Astrocyte (in vitro differentiated cells and primary cell): ENCODE measurements at regions not wholly inside any gene's neighbourhood (a gene's known extent, or its start where the extent isn't known, plus 50 kb on each side); places are given as distances from the start of the nearest gene placed in this dataset.

Experiments used
- DNase-seq: peaks from one replicate; pipeline ENCODE4 v3.0.0-alpha.2; 2010; ENCODE audit warnings: low read depth
- FAIRE-seq: peaks from 2 replicates; lab custom pipeline; 2011; peaks lifted over from hg19 to GRCh38; lab: Jason Lieb, UNC
- H2AFZ ChIP-seq: 2 replicates; pipeline ENCODE4 v1.6.0; 2012; ENCODE audit warnings: low read depth, low read length, inconsistent platforms
- H3K27ac ChIP-seq: 2 replicates; pipeline ENCODE4 v1.5.1; 2011; ENCODE audit warnings: low read depth, low read length, inconsistent platforms
- H3K27me3 ChIP-seq: 2 replicates; pipeline ENCODE4 v1.6.0; 2011; ENCODE audit warnings: low read length, inconsistent platforms; ENCODE audit not compliant: insufficient read depth
- H3K36me3 ChIP-seq: 2 replicates; pipeline ENCODE4 v1.5.1; 2011; ENCODE audit warnings: low read length, inconsistent platforms; ENCODE audit not compliant: insufficient read depth
- H3K4me1 ChIP-seq: 2 replicates; pipeline ENCODE4 v1.5.1; 2011; ENCODE audit warnings: low read length, inconsistent platforms; ENCODE audit not compliant: insufficient read depth
- H3K4me2 ChIP-seq: 2 replicates; pipeline ENCODE4 v1.6.0; 2012; ENCODE audit warnings: low read length, inconsistent platforms
- H3K4me3 ChIP-seq: 2 replicates; pipeline ENCODE4 v1.5.1; 2011; ENCODE audit warnings: low read depth, mild to moderate bottlenecking, low read length, inconsistent platforms; ENCODE audit not compliant: insufficient read depth
- H3K79me2 ChIP-seq: 2 replicates; pipeline ENCODE4 v1.6.0; 2012; ENCODE audit warnings: mild to moderate bottlenecking, low read length, inconsistent platforms; ENCODE audit not compliant: insufficient read depth
- H3K9ac ChIP-seq: 2 replicates; pipeline ENCODE4 v1.6.0; 2012; ENCODE audit warnings: mild to moderate bottlenecking, low read length, inconsistent platforms
- H3K9me3 ChIP-seq: 2 replicates; pipeline ENCODE4 v1.5.1; 2012; ENCODE audit warnings: low read depth, mild to moderate bottlenecking, low read length, inconsistent platforms; ENCODE audit not compliant: insufficient read depth
- H4K20me1 ChIP-seq: 2 replicates; pipeline ENCODE4 v1.6.0; 2012; ENCODE audit warnings: low read length, inconsistent platforms; ENCODE audit not compliant: insufficient read depth
- H3K27ac Mint-ChIP-seq: one replicate; pipeline ENCODE4 v1.8.0; 2021; ENCODE audit warnings: mild to moderate bottlenecking, mixed read lengths; ENCODE audit not compliant: unreplicated experiment
- H3K27me3 Mint-ChIP-seq: one replicate; pipeline ENCODE4 v1.8.0; 2021; ENCODE audit warnings: low read depth, mixed read lengths; ENCODE audit not compliant: unreplicated experiment
- H3K36me3 Mint-ChIP-seq: one replicate; pipeline ENCODE4 v1.8.0; 2021; ENCODE audit warnings: low read depth, mixed read lengths; ENCODE audit not compliant: unreplicated experiment
- H3K4me1 Mint-ChIP-seq: one replicate; pipeline ENCODE4 v1.8.0; 2021; ENCODE audit warnings: low read depth, mixed read lengths; ENCODE audit not compliant: unreplicated experiment
- H3K4me3 Mint-ChIP-seq: one replicate; pipeline ENCODE4 v1.8.0; 2021; ENCODE audit warnings: mild to moderate bottlenecking, moderate library complexity, mixed read lengths; ENCODE audit not compliant: unreplicated experiment
- H3K9me3 Mint-ChIP-seq: one replicate; pipeline ENCODE4 v1.8.0; 2021; ENCODE audit warnings: mild to moderate bottlenecking, mixed read lengths; ENCODE audit not compliant: unreplicated experiment
- EZH2 ChIP-seq: IDR thresholded peaks from 2 replicates; pipeline ENCODE4 v1.6.1; 2012; ENCODE audit warnings: mild to moderate bottlenecking, low read length, inconsistent platforms; ENCODE audit not compliant: insufficient read depth
- TF ChIP-seq, protein P1 (sequence below): IDR thresholded peaks from 2 replicates; pipeline ENCODE4 v1.5.1; 2011; ENCODE audit warnings: low read depth, mild to moderate bottlenecking, inconsistent platforms, low read length, moderate library complexity; ENCODE audit not compliant: insufficient read depth

GRCh38 chr2:861655-862354 lies 88.8 kb upstream of the SNTG2 start:
- Histone ChIP-seq H3K79me2 (no peaks in the 10 kb centered on the region), H3K27me3 (no peaks in the 10 kb centered on the region), H3K4me2 (no peak overlapping the region), H3K27ac (no peak overlapping the region), H3K9ac (no peak overlapping the region), H2AFZ (no peak overlapping the region), H3K4me3 (no peak overlapping the region), H3K4me1 (no peaks in the 10 kb centered on the region), H3K36me3 (no peaks in the 10 kb centered on the region), H3K9me3 (no peaks in the 10 kb centered on the region), H4K20me1 (no peaks in the 10 kb centered on the region)
- DNase-seq (no peak), FAIRE-seq (no peak)
- H3K36me3 Mint-ChIP-seq: no peaks in the 10 kb centered on the region
- H3K9me3 Mint-ChIP-seq: no peaks in the 10 kb centered on the region
- H3K27me3 Mint-ChIP-seq: peaks cover 31% of the 10 kb centered on the region
- no peak overlapping the region for H3K4me3 Mint-ChIP-seq
- peaks cover 6% of the 10 kb centered on the region for H3K4me1 Mint-ChIP-seq
- no peak overlapping the region for H3K27ac Mint-ChIP-seq
- TF ChIP-seq EZH2: no peak
- TF ChIP-seq, protein P1, sequence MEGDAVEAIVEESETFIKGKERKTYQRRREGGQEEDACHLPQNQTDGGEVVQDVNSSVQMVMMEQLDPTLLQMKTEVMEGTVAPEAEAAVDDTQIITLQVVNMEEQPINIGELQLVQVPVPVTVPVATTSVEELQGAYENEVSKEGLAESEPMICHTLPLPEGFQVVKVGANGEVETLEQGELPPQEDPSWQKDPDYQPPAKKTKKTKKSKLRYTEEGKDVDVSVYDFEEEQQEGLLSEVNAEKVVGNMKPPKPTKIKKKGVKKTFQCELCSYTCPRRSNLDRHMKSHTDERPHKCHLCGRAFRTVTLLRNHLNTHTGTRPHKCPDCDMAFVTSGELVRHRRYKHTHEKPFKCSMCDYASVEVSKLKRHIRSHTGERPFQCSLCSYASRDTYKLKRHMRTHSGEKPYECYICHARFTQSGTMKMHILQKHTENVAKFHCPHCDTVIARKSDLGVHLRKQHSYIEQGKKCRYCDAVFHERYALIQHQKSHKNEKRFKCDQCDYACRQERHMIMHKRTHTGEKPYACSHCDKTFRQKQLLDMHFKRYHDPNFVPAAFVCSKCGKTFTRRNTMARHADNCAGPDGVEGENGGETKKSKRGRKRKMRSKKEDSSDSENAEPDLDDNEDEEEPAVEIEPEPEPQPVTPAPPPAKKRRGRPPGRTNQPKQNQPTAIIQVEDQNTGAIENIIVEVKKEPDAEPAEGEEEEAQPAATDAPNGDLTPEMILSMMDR: no peak

DNA sequence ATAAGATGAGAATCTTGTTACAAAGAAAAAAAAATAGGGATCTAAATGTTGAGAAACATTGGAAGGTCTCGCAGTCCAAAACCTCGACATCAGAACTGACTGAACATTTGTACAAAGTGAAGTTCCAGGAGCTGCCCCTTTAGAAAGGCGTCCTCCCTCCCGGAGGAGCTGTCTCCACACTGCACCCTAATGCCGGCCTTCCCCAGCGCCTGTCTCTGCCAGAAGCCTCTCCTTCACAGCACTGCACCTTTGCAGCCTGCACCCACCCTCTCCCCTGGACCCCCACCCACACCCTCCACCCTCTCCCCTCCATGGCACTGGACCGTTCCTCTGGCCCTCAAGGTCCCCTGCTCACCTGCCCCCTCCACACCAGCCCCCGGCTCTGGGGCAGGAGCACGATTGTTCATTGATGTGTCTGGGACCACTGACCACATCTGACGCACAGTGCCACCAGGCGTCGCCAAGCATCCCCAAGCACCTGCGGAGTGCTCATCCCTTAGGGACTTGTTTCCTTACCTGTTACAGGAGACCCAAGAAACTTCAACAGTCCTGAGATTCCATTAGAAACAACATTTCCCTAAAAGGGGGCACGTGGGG lies 90.3 kb upstream of the SNTG2 start:
- no peak overlapping the region for H3K4me3 ChIP-seq
- DNase-seq (no peak), FAIRE-seq (no peak)
- H3K4me1 Mint-ChIP-seq: peaks cover 7% of the 10 kb centered on the region
- TF ChIP-seq EZH2: no peak
- TF ChIP-seq, protein P1: no peak
- H3K27me3 ChIP-seq: no peaks in the 10 kb centered on the region
- no peak overlapping the region for H3K4me3 Mint-ChIP-seq
- H3K27ac Mint-ChIP-seq: no peak overlapping the region
- no peaks in the 10 kb centered on the region for H3K36me3 ChIP-seq
- H3K9me3 ChIP-seq: no peaks in the 10 kb centered on the region
- no peaks in the 10 kb centered on the region for H4K20me1 ChIP-seq
- no peak overlapping the region for H2AFZ ChIP-seq
- no peak overlapping the region for H3K9ac ChIP-seq
- peaks cover 29% of the 10 kb centered on the region for H3K27me3 Mint-ChIP-seq
- no peak overlapping the region for H3K4me2 ChIP-seq
- no peak overlapping the region for H3K27ac ChIP-seq
- H3K79me2 ChIP-seq: no peaks in the 10 kb centered on the region
- no peaks in the 10 kb centered on the region for H3K36me3 Mint-ChIP-seq
- no peaks in the 10 kb centered on the region for H3K4me1 ChIP-seq
- H3K9me3 Mint-ChIP-seq: peaks cover 2% of the 10 kb centered on the region

- no peak for TF ChIP-seq EZH2
- TF ChIP-seq, protein P1: no peak
Measured at GRCh38 chr2:858646-859045, 92.0 kb upstream of the SNTG2 start.

More at GRCh38 chr2:858646-859045, 92.0 kb upstream of the SNTG2 start:
- H3K4me3 Mint-ChIP-seq: no peak overlapping the region
- H3K4me1 ChIP-seq: no peaks in the 10 kb centered on the region
- peaks cover 1% of the 10 kb centered on the region for H3K36me3 Mint-ChIP-seq
- no peak overlapping the region for H3K4me2 ChIP-seq
- H3K27me3 Mint-ChIP-seq: peaks cover 27% of the 10 kb centered on the region
- no peaks in the 10 kb centered on the region for H3K9me3 ChIP-seq
- peaks cover 7% of the 10 kb centered on the region for H3K4me1 Mint-ChIP-seq
- FAIRE-seq (no peak), DNase-seq (no peak)
- no peak overlapping the region for H3K9ac ChIP-seq
- H3K27ac Mint-ChIP-seq: no peak overlapping the region
- no peaks in the 10 kb centered on the region for H3K36me3 ChIP-seq
- no peaks in the 10 kb centered on the region for H4K20me1 ChIP-seq
- no peaks in the 10 kb centered on the region for H3K79me2 ChIP-seq
- H3K4me3 ChIP-seq: no peak overlapping the region
- H3K27me3 ChIP-seq: no peaks in the 10 kb centered on the region
- H2AFZ ChIP-seq: no peak overlapping the region
- H3K9me3 Mint-ChIP-seq: peaks cover 2% of the 10 kb centered on the region
- no peak overlapping the region for H3K27ac ChIP-seq
